ENCODE measurements at regions not wholly inside any gene's neighbourhood (a gene's known extent, or its start where the extent isn't known, plus 50 kb on each side); places are given as distances from the start of the nearest gene placed in this dataset.

GRCh38 chr9:103755441-103755840 lies 338.7 kb upstream of the SMC2 start:
- Histone ChIP-seq H3K27ac (no peak overlapping the region), H3K27me3 (replicated peaks; ENCODE audit: insufficient read depth) (no peaks in the 10 kb centered on the region), H3K4me1 (ENCODE audit: control insufficient read depth in 1 of 2, low read depth in 2 of 2) (peaks cover 0 to 7% of the 10 kb centered on the region in 2 donors), H3K36me3 (no peaks in the 10 kb centered on the region), H3K9me3 (no peaks in the 10 kb centered on the region), H3K4me3 (no peak overlapping the region)
- DNase-seq (ENCODE audit: low spot score) (no peak), ATAC-seq (ENCODE audit: insufficient number of reproducible peaks, low FRiP score, low read depth) (no peak)
- TF ChIP-seq, protein P1, sequence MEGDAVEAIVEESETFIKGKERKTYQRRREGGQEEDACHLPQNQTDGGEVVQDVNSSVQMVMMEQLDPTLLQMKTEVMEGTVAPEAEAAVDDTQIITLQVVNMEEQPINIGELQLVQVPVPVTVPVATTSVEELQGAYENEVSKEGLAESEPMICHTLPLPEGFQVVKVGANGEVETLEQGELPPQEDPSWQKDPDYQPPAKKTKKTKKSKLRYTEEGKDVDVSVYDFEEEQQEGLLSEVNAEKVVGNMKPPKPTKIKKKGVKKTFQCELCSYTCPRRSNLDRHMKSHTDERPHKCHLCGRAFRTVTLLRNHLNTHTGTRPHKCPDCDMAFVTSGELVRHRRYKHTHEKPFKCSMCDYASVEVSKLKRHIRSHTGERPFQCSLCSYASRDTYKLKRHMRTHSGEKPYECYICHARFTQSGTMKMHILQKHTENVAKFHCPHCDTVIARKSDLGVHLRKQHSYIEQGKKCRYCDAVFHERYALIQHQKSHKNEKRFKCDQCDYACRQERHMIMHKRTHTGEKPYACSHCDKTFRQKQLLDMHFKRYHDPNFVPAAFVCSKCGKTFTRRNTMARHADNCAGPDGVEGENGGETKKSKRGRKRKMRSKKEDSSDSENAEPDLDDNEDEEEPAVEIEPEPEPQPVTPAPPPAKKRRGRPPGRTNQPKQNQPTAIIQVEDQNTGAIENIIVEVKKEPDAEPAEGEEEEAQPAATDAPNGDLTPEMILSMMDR (IDR thresholded peaks at IDR 0.05): no peak

DNA sequence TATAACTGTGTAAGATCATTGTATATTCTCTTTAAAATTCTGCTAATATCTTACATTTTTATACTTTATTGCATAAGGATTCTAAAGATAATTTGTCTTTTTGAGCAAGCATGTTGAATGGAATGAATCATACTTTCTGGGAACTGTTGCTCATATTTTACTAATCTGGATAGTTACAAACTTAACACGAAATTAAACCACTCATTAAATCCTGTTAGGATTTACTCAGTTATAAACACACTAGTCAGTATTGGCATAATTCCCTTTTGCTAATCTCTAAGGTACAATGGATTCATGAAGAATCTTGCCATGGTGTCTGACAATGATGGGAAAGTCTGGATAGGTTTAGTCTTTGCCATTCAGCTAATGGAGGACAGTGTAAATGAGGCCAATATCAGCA lies 338.1 kb upstream of the SMC2 start:
- TF ChIP-seq, protein P1 (IDR thresholded peaks at IDR 0.05): no peak
- no peak overlapping the region for H3K4me3 ChIP-seq
- H3K27ac ChIP-seq: no peak overlapping the region
- ATAC-seq (ENCODE audit: insufficient number of reproducible peaks, low FRiP score, low read depth): no peak
- DNase-seq (ENCODE audit: low spot score): no peak
- no peaks in the 10 kb centered on the region for H3K36me3 ChIP-seq
- H3K4me1 ChIP-seq (ENCODE audit: control insufficient read depth in 1 of 2, low read depth in 2 of 2): peaks cover 0 to 7% of the 10 kb centered on the region in 2 donors
- H3K9me3 ChIP-seq: no peaks in the 10 kb centered on the region
- no peaks in the 10 kb centered on the region for H3K27me3 ChIP-seq (replicated peaks; ENCODE audit: insufficient read depth)

- Histone ChIP-seq H3K27ac (no peak overlapping the region), H3K4me3 (no peak overlapping the region), H3K9me3 (no peaks in the 10 kb centered on the region), H3K27me3 (replicated peaks; ENCODE audit: insufficient read depth) (no peaks in the 10 kb centered on the region), H3K4me1 (ENCODE audit: control insufficient read depth in 1 of 2, low read depth in 2 of 2) (peaks cover 0 to 7% of the 10 kb centered on the region in 2 donors), H3K36me3 (no peaks in the 10 kb centered on the region)
- TF ChIP-seq, protein P1 (IDR thresholded peaks at IDR 0.05): no peak
- ATAC-seq (ENCODE audit: insufficient number of reproducible peaks, low FRiP score, low read depth) (no peak), DNase-seq (ENCODE audit: low spot score) (no peak)
Observed at GRCh38 chr9:103757062-103757461, 337.0 kb upstream of the SMC2 start.

GRCh38 chr9:103761466-103761865 lies 332.6 kb upstream of the SMC2 start:
- H3K9me3 ChIP-seq: no peaks in the 10 kb centered on the region
- no peak for DNase-seq (ENCODE audit: low spot score)
- no peaks in the 10 kb centered on the region for H3K36me3 ChIP-seq
- no peaks in the 10 kb centered on the region for H3K4me1 ChIP-seq (ENCODE audit: control insufficient read depth in 1 of 2, low read depth in 2 of 2)
- no peak overlapping the region for H3K4me3 ChIP-seq
- H3K27ac ChIP-seq: no peak overlapping the region
- no peaks in the 10 kb centered on the region for H3K27me3 ChIP-seq (replicated peaks; ENCODE audit: insufficient read depth)
- TF ChIP-seq, protein P1 (IDR thresholded peaks at IDR 0.05): no peak
- ATAC-seq (ENCODE audit: insufficient number of reproducible peaks, low FRiP score, low read depth): no peak

GRCh38 chr9:103789686-103790085 lies 304.4 kb upstream of the SMC2 start:
- no peaks in the 10 kb centered on the region for H3K27me3 ChIP-seq (replicated peaks; ENCODE audit: insufficient read depth)
- DNase-seq (ENCODE audit: low spot score) (no peak), ATAC-seq (ENCODE audit: insufficient number of reproducible peaks, low FRiP score, low read depth) (no peak)
- H3K4me1 ChIP-seq (ENCODE audit: control insufficient read depth in 1 of 2, low read depth in 2 of 2): no peaks in the 10 kb centered on the region
- H3K36me3 ChIP-seq: no peaks in the 10 kb centered on the region
- TF ChIP-seq, protein P1 (IDR thresholded peaks at IDR 0.05): no peak
- H3K4me3 ChIP-seq: no peak overlapping the region
- no peaks in the 10 kb centered on the region for H3K9me3 ChIP-seq
- H3K27ac ChIP-seq: no peak overlapping the region

Data from thoracic aorta (tissue), 2 donors.